HG02759 (cell line): ENCODE measurements at regions not wholly inside any gene's neighbourhood (a gene's known extent, or its start where the extent isn't known, plus 50 kb on each side); places are given as distances from the start of the nearest gene placed in this dataset.
"Not testable (repeated sequence)": the region's sequence is repeated elsewhere in the genome, so short reads cannot be mapped to it uniquely, and the experiment has no call there.

ENCODE experiments used
- ATAC-seq: cut with Tn5 transposase; IDR thresholded peaks from one replicate; pipeline ENCODE4 v1.9.1; 2021; ENCODE audit warnings: mild to moderate bottlenecking, moderate library complexity; ENCODE audit not compliant: unreplicated experiment

- no peak for ATAC-seq
Measured at GRCh38 chr6:15166121-15166520, 79.7 kb upstream of the JARID2 start.

- ATAC-seq, result no peak
Measured at GRCh38 chr6:15170126-15170525, 75.7 kb upstream of the JARID2 start.

GRCh38 chr6:15171026-15171425 lies 74.8 kb upstream of the JARID2 start:
- ATAC-seq, result no peak

- no peak for ATAC-seq
Measured at GRCh38 chr6:15176816-15177370, 69.0 kb upstream of the JARID2 start.

GRCh38 chr6:15183979-15184378 lies 61.9 kb upstream of the JARID2 start:
- no peak for ATAC-seq

GRCh38 chr6:15184441-15184861 lies 61.4 kb upstream of the JARID2 start:
- ATAC-seq, result no peak

- not testable (repeated sequence) for ATAC-seq
Measured at GRCh38 chr6:15185111-15185510, 60.8 kb upstream of the JARID2 start.

GRCh38 chr6:15193451-15193850 lies 52.4 kb upstream of the JARID2 start:
- ATAC-seq, result not testable (repeated sequence)

GRCh38 chr6:15194453-15194852 lies 51.4 kb upstream of the JARID2 start:
- ATAC-seq, result no peak
